NCI-H1105 treated with DMSO at 0.1 percent for 48 hours (cell line): ENCODE measurements at regions not wholly inside any gene's neighbourhood (a gene's known extent, or its start where the extent isn't known, plus 50 kb on each side); places are given as distances from the start of the nearest gene placed in this dataset.

Source experiments
- DNase-seq: peaks from one replicate; lab custom pipeline; 2025; lab: John Stamatoyannopoulos, UW

GRCh38 chr20:55783381-55783780 is 221.9 kb downstream of the CBLN4 start:
- DNase-seq, result no peak

- DNase-seq, result peak; percentile 66
Observed at GRCh38 chr20:55782912-55783253, 222.4 kb downstream of the CBLN4 start.

DNA sequence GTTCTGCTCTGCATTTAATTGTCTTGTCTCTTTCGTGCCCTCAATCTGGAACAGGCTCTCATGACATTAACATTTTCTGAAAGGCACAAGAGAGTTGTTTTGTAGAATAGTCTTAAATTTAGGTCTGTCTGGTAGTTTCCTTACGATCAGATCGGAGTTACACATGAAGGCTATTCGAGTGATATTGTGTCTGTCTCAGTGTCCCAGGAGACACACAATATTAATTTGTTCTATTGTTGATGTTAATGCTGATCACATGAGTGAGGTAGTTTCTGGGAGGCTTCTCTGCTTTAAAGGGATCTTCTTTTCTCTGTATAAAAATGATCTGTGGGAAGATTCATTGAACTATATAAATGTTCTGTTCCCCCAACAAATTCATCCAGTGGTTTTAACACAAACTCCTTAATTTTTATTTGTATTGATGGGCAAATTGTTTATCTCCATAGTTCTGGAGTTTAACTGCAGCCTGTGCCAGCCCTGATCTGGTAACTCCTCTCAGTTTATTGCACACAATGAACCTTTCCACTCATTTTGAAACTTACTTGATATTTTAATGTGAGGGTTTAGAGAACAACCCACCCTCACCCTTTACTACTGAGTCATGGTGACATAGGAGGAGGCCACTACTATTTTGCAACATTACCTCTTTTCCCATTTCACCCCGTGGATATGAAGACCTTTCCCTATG is 223.0 kb downstream of the CBLN4 start:
- no peak for DNase-seq

DNA sequence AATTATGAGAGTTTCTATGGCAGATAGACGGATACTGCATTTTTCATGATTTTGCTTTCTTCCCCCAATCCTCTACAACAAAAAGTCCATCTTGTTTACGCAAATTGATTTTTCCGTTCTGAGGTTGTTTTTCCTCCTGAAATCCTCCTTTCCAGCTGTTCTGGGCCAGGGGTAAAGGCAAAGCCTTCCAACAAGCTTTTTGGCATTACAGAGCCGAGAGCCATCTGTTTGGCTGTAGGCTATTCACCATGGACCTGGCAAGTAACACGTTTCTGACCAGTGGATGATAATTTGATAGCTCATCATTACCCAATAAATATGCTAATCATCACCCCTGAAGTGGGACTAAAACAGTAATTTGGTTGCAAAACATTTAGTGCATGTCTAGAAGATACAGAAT is 226.5 kb downstream of the CBLN4 start:
- DNase-seq, result no peak

GRCh38 chr20:55777641-55778040 is 227.7 kb downstream of the CBLN4 start:
- no peak for DNase-seq

DNA sequence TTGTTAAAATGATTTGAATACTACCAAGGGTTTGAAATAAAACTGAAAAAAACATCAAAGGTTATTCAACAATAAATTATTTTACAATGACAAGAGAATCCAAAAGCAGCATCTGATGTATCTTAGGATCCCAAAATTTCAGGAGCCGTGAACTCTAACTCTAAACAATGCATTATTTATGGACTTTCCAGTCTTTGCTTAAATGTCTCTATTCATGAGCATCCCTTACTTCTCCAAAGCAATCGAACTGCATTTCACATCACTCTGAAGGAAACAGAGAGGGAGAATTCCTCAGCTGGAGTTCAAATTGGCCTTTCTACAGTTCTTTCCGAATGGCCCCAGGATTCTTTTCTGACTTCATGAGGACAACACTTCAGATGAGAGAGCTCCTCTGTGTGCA is 229.1 kb downstream of the CBLN4 start:
- DNase-seq, result no peak

DNA sequence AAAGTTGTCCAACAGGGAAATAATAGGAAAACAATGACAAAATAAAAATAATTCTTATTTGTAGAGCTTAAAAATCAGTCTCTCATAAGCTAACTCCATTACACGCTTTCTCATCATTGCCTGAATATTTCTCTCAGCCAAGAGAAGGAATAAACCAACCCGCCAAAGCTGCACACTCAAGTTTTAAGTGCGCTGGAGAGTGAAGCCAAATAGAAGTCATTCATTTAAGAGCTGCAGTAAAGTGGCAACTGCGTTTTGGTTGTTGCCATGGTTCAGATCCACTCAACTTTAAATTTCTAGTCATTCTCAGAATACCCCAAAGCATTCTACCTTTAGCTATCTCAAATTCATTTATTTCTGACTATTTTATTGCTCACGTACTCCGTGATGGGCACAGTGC is 230.7 kb downstream of the CBLN4 start:
- no peak for DNase-seq

DNA sequence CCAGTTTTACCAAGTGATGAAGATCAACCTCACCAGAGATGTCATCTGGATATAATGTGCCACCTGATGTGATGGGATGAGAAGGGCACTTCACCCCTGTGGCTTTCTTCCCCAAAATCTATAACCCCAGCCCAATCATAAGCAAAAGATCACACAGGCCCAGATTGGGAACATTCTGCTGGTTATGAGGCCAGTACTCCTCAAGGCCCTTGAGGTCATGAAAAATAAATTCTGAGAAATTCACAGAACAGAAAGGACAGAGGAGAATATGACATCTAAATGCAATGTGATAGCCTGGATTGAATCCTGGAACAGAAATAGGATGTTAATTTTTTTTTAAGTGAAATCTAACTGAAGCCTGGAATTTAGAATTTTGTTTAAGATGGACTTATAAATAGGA is 243.5 kb downstream of the CBLN4 start:
- no peak for DNase-seq

DNA sequence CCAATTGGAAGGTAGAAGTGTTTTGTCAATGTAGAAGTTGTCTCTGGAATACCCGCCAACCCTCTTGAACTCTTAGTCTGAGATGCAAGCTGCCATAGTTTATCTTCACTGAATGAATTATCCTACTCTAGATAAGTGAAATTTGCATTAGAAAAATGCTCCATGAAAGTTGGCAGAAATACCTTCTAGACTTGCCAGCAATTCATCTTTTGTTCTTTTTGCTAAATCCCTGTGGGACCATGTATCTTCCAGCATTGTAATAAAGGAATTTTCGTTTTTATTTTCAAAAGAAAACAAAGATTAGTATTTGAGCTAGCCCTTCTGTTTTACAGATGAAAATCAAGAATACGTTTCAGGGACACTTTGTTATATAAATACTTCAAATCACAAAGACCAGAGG is 244.2 kb downstream of the CBLN4 start:
- DNase-seq, result no peak

DNA sequence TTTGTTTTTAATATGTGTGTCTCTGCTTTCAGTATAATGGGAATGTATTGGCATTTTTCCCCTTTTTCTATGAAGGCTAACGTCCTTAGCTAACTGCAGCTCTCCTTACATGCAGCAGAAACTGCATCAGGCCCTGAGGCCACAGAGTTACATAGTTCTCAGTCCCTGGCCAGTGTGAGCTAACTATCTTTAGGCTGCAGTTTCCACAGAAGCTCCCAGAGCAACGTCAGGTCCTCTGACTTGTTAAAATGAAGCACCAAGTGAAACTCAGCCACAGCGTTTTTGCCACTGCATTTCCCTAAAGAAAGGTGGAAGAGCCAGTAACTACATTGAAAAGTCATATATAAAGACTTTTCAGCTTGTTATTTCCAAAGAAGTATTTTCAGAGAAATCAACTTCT is 244.7 kb downstream of the CBLN4 start:
- DNase-seq, result no peak

DNA sequence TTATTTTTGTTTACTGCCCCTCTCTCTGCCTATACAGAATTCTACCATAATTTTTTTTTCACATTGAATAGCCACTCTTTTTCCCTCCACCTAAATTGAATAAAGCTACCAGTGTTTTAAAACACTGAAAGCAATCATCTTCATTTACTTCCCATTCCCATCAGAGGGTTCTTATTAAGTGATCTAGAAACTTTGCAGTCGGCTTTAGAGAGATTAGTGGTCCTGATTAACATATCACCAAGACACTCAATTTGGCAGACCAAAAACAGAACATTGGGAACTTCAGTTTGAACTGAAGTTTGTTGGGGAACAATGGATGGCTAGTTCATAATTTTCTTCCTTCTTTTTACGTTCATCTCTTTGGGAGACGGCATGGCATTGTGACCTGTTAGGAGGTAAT is 249.5 kb downstream of the CBLN4 start:
- DNase-seq, result no peak

DNA sequence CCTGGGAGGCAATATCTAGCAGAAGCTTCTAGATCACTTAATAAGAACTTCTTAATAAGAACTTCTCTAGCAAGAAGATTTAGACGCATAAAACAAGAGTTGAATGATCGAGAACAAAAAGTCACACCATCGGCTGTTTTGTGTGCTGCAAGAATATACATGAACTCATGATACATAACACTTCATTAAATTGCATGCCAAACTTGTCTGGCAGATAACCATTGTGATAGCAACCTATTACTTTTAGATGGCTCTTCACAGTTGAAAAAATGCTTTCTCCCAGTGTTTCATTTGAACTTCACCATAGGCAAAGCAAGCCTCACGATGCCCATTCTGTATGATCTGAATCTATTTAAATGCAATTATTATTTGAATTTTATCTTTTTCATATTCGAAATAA is 249.9 kb downstream of the CBLN4 start:
- DNase-seq, result no peak

- DNase-seq, result no peak
Observed at GRCh38 chr20:55746723-55747122, 258.6 kb downstream of the CBLN4 start.

DNA sequence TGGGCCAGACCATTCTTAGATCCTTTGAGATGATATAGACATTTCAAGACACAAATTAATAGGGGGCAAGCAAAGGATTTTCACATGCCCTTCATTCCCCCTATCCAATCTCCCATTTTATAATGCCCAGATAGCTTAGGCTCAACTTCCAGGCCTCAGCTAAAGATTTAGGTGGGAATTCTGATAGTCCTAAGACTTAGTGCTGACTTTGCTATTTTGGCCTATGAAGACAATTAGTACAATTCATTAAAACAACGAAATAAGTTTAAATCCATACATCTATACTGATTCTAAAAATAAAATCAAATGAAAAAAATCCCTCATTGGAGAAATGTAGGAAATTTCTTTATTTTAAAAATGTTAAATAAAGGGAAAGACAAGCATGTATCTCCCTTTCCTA is 259.5 kb downstream of the CBLN4 start:
- no peak for DNase-seq

- DNase-seq, result no peak
Observed at GRCh38 chr20:55744896-55745295, 260.4 kb downstream of the CBLN4 start.

DNA sequence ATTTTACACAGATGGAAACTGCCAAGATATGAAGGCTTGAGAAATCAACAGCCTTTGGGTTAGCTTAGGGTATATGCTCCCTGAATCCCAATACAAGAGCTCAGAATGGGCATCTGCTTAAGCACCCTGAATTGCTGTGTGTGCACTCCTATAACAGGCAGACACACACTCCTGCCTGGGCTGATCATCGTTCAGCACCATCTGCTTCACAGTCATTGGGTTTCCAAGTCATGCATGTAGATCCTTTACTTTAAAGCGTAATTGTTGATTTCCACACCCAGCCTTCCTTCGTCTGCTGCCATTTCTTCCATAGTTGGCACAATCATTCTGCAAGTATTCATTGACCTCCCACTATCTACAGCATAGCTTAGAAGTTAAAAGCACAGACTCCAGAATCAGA is 263.5 kb downstream of the CBLN4 start:
- no peak for DNase-seq

- no peak for DNase-seq
Observed at GRCh38 chr20:55740076-55740475, 265.2 kb downstream of the CBLN4 start.

- no peak for DNase-seq
Observed at GRCh38 chr20:55730321-55730720, 275.0 kb downstream of the CBLN4 start.

- DNase-seq, result no peak
Observed at GRCh38 chr20:55714736-55715135, 290.6 kb downstream of the CBLN4 start.

DNA sequence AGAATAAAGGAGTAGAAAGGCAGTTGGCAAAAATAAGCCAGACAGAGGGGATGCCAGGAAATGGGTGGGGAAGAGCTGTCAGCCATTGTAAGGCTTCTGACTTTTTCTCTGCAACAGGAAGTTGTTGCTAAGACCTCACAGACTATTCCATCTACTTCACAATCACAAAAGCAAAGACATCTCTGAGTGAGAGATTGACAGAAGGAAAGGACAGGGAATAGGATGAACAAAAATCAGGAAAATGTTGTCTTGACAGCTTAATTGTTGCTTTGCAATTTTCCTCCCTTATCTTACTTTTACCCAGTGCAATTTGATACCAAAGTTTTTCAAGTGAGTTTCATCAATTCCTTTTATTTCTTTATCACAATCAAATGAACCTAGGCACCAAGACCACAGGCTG is 291.2 kb downstream of the CBLN4 start:
- no peak for DNase-seq

GRCh38 chr20:55704458-55704857 is 300.9 kb downstream of the CBLN4 start:
- DNase-seq, result no peak

DNA sequence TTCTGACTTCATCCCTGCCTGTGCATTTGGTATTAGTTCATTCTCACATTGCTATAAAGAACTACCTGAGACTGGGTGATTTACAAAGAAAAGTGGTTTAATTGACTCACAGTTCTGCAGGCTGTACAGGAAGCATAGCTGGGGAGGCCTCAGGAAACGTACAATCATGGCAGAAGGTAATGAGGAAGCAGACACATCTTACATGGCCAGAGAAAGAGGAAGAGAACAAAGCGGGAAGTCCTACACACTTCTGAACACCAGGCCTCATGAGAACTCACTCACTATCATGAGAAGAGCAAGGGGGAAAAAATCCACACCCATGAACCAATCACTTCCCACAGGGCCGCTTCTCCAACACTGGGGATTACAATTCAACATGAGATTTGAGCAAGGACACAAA is 303.9 kb downstream of the CBLN4 start:
- DNase-seq, result no peak

DNA sequence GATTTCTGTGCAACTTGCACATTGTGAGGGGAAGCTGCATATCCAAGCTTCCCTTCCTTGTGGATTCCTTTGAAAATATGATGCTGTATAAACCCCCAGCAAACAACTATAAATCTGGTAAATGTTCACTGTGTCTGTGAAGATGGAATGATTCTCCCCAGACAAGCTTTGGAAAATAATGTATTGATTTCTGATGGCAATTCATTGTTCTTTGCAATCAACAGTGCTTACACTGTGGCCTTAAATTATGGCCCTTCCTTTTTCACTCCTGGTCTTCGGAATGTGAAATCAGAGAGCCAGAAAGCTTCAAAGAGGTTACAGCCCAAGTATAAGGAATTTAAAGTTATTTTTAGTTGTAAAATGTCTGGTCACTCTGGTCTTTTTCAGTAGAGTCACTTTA is 308.8 kb downstream of the CBLN4 start:
- DNase-seq, result no peak

DNA sequence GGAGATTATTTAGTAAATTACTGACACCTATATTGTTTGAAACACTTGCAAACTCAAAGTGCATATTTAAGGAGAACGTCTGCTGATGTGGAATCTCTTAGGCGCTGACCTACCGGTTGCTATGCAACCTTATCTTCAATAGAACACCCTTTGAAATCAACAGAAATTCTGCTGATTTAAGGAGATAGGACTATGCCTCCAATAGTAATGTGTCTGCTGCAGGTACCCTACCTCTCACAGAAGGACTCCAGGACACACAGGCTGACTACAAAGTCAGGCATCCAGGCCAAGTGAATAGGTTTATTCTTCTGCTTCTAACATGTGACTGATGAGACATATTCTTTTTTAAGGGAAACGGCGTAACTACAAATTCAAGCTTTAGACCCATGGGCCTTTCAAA is 311.7 kb downstream of the CBLN4 start:
- DNase-seq, result no peak

GRCh38 chr20:55685841-55686240 is 319.5 kb downstream of the CBLN4 start:
- DNase-seq, result no peak
